ENCODE measurements at regions not wholly inside any gene's neighbourhood (a gene's known extent, or its start where the extent isn't known, plus 50 kb on each side); places are given as distances from the start of the nearest gene placed in this dataset.
A peak's percentile ranks its signal among the peaks of the same experiment; 100 is the strongest.

- ChIA-PET POLR2A (no interaction called here), CTCF (interaction anchor here (1.3 to 3.9 kb wide), 3 partner anchors 21 to 750 kb away, joined by 3 to 24 read pairs (median 4); partner anchors contain the start of gene MYOCD)
- no peak for TF ChIP-seq CTCF (IDR thresholded peaks at IDR 0.05; ENCODE audit: control extremely low read depth, extremely low read depth, low read depth, missing control alignments)
- no peak for DNase-seq (ENCODE audit: extremely low spot score)
These were observed 231.8 kb downstream of the MAP2K4 start for GRCh38 chr17:12252462-12252861.

- ChIA-PET CTCF (interaction anchor here (1.2 to 3.9 kb wide), 5 partner anchors 11 to 748 kb away, joined by 3 to 24 read pairs (median 5); partner anchors contain the start of gene MYOCD), POLR2A (no interaction called here)
- TF ChIP-seq CTCF (IDR thresholded peaks at IDR 0.05; ENCODE audit: control extremely low read depth, extremely low read depth, low read depth, missing control alignments) = no peak
- no peak for DNase-seq (ENCODE audit: extremely low spot score)
These were observed 233.8 kb downstream of the MAP2K4 start for GRCh38 chr17:12254460-12254859.

- CTCF ChIA-PET = interaction anchor here (1.0 to 3.9 kb wide), 13 partner anchors 10 to 775 kb away, joined by 3 to 24 read pairs (median 7); partner anchors contain the start of gene MYOCD
- peak; percentile 47 for DNase-seq (ENCODE audit: extremely low spot score)
- POLR2A ChIA-PET = interaction anchor here (0.5 kb wide), 1 partner anchor 23 kb away, joined by 5 read pairs; no protein-coding TSS in a partner anchor
- peak; percentile 75 for TF ChIP-seq CTCF (IDR thresholded peaks at IDR 0.05; ENCODE audit: control extremely low read depth, extremely low read depth, low read depth, missing control alignments)
These were observed 235.8 kb downstream of the MAP2K4 start for GRCh38 chr17:12256380-12256995.

GRCh38 chr17:12257176-12257575 lies 236.5 kb downstream of the MAP2K4 start:
- no peak for DNase-seq (ENCODE audit: extremely low spot score)

GRCh38 chr17:12261354-12261753 lies 240.7 kb downstream of the MAP2K4 start:
- TF ChIP-seq CTCF (IDR thresholded peaks at IDR 0.05; ENCODE audit: control extremely low read depth, extremely low read depth, low read depth, missing control alignments) = no peak
- POLR2A ChIA-PET = no interaction called here
- CTCF ChIA-PET = interaction anchor here (1.1 to 1.4 kb wide), 2 partner anchors 12 to 481 kb away, joined by 3 read pairs; no protein-coding TSS in a partner anchor
- DNase-seq (ENCODE audit: extremely low spot score) = no peak

More at GRCh38 chr17:12257176-12257575, 236.5 kb downstream of the MAP2K4 start:
- POLR2A ChIA-PET = no interaction called here
- CTCF ChIA-PET = interaction anchor here (0.7 to 3.7 kb wide), 9 partner anchors 10 to 774 kb away, joined by 3 to 19 read pairs (median 7); partner anchors contain the start of gene MYOCD
- TF ChIP-seq CTCF (IDR thresholded peaks at IDR 0.05; ENCODE audit: control extremely low read depth, extremely low read depth, low read depth, missing control alignments) = no peak

GRCh38 chr17:12269751-12270150 lies 249.1 kb downstream of the MAP2K4 start:
- ChIA-PET POLR2A (no interaction called here), CTCF (interaction anchor here (0.8 kb wide), 1 partner anchor 11 kb away, joined by 3 read pairs; no protein-coding TSS in a partner anchor)
- TF ChIP-seq CTCF (IDR thresholded peaks at IDR 0.05; ENCODE audit: control extremely low read depth, extremely low read depth, low read depth, missing control alignments) = no peak
- DNase-seq (ENCODE audit: extremely low spot score) = no peak

Measured in GM10248 (cell line).